DLD1 (cell line): ENCODE measurements at regions not wholly inside any gene's neighbourhood (a gene's known extent, or its start where the extent isn't known, plus 50 kb on each side); places are given as distances from the start of the nearest gene placed in this dataset.

ENCODE experiments used
- in situ Hi-C: cut with HindIII; loops from 2 replicates; pipeline ENCODE4 v1.10.0; 2017; ENCODE audit warnings: low sequenced_read_pairs

DNA sequence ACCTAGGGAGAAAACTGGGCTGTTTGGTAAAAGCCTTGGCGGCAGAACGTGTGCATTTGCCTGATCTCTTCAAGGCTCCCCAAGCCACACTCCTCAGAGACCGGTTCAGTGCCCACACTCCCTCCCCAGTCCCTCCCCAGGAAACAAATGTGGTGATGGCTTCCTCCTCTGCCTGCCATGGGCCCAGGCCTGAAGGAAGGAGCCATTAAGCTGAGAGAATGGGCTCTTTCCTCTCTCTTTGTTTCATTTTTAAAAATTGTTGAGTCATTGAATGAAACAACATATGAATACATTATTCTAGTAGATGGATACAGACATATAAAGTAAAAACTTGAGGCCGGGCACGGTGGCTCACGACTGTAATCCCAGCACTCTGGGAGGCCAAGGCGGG lies 50.6 kb upstream of the YWHAQ start:
- in situ Hi-C loops, result no loop called here

DNA sequence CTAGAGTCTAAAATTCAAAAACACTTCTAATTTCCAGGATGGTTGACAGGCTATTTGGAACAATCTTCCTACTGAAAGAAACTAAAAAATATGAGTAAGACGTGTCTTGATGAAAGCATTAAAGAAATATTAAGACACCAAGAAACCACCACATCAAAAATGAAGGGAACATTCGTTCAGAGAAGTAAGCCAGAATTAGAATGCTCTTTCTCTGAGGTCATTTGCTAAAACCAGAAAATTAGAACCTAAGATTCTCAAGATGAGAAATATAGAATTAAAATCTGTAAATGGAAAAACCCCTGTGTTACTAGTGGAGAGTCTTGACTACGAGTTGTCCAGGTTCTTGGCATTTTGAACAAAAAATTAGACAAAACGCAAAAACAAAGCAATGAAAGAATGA lies 54.8 kb upstream of the YWHAQ start:
- in situ Hi-C loops, result no loop called here

DNA sequence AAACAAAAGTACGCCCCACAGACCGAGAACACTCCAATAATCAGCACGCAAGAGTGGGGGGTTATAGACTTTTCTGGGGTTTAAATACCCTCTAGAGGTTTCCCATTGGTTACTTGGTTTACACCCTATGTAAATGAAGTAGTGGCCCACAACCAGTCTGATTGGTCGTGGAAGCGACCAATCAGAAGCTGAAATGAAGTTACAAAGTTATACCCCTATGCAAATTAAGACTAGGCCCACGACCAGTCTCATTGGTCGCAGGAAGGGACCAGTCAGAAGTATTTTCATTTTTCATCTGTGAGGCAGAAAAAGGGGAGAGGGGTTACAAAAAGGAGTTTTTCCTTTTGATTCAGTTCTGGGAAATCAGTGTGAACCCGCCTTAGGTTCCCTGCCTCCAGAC lies 55.3 kb upstream of the YWHAQ start:
- in situ Hi-C loops, result no loop called here

- in situ Hi-C loops, result loop anchor here (5.0 kb wide), 1 partner anchor 48 kb away; no protein-coding TSS in a partner anchor
Measured at GRCh38 chr2:9690252-9690651, 59.5 kb upstream of the YWHAQ start.

DNA sequence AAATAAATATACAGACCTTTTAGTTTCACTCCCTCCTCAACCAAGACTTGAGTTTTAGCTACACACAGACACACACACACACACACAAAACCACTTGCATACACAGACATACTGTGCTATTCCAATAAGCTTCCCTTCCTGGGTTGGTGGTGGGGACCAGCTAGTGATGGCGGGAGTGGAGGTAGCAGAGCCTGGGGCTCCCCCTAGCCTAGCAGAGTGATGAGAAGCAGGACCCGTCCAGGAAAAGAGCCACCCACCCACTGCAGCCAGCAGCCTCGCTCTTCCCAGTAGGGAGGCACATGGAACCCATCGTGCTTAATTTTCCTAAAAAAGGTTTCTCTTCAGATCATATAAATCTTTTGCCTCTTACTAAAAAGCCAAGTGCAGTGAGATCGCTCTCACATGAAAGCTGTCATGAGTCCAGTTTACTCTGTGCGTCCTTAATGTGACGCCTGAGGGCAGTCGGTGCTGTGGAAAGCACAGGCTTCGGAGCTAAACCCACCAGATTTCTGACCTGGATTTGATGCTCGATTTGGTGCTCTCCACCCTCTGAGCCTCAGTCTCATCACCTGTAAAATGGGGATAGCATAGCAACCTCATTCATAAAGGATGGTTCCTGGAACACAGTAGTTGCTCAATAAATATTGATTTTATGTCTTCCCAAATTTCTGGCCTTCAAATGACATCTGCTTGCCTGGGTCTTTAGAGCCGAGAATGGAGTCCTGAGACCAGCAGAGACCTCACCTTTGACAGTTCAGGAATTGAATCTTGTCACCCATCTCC lies 60.1 kb upstream of the YWHAQ start:
- in situ Hi-C loops, result loop anchor here (5.0 kb wide), 1 partner anchor 49 kb away; no protein-coding TSS in a partner anchor

- in situ Hi-C loops, result loop anchor here (5.0 kb wide), 1 partner anchor 50 kb away; no protein-coding TSS in a partner anchor
Measured at GRCh38 chr2:9692456-9693195, 61.8 kb upstream of the YWHAQ start.

GRCh38 chr2:9693196-9693491 lies 62.3 kb upstream of the YWHAQ start:
- in situ Hi-C loops, result loop anchor here (5.0 kb wide), 1 partner anchor 51 kb away; no protein-coding TSS in a partner anchor

DNA sequence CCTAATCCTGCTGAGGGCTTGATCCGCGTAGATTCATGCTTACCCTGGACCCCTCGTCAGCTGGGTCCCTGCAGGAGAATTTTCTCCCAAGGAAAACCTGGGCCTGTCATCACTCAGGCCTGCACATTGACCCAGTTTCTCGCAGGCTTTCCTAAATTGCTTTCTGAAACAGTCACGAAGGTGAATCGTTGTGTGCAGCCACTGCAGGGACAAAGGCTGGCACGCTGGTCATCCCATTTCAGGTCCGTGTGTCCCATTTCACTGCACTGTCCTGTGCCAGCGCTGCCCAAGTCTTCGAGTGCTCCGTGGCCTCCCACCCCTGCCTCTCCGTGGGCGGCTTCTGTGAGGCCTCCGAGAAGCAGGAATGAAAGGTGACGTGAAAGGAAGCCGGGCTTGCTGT lies 62.8 kb upstream of the YWHAQ start:
- in situ Hi-C loops, result loop anchor here (5.0 kb wide), 1 partner anchor 51 kb away; no protein-coding TSS in a partner anchor

GRCh38 chr2:9694661-9695234 lies 64.0 kb upstream of the YWHAQ start:
- in situ Hi-C loops, result loop anchor here (5.0 kb wide), 1 partner anchor 52 kb away; no protein-coding TSS in a partner anchor

DNA sequence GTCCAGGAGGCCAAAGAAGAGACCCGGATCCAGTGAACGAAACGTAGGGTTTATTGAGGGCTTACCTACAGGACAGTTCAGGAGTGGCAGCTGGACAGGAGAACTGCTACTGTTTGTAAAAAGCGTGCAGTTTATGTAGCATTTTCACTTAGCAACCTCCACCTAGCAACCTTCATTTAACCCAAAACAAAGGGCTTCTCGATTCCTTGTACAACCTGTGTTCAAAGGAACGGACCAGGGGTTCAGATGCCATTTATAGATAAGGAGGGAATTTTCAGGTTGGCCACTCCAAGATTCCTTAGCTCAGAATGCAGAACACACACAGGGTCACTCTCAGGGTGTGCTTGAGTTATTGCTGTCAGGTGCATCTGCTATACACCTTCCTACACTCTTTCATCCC lies 65.1 kb upstream of the YWHAQ start:
- in situ Hi-C loops, result no loop called here

GRCh38 chr2:9696731-9697130 lies 65.9 kb upstream of the YWHAQ start:
- in situ Hi-C loops, result no loop called here

- in situ Hi-C loops, result no loop called here
Measured at GRCh38 chr2:9697909-9698308, 67.1 kb upstream of the YWHAQ start.

GRCh38 chr2:9699139-9700108 lies 68.6 kb upstream of the YWHAQ start:
- in situ Hi-C loops, result no loop called here

- in situ Hi-C loops, result no loop called here
Measured at GRCh38 chr2:9700109-9700495, 69.3 kb upstream of the YWHAQ start.

GRCh38 chr2:9702604-9703084 lies 71.8 kb upstream of the YWHAQ start:
- in situ Hi-C loops, result no loop called here

GRCh38 chr2:9703085-9703678 lies 72.4 kb upstream of the YWHAQ start:
- in situ Hi-C loops, result no loop called here

DNA sequence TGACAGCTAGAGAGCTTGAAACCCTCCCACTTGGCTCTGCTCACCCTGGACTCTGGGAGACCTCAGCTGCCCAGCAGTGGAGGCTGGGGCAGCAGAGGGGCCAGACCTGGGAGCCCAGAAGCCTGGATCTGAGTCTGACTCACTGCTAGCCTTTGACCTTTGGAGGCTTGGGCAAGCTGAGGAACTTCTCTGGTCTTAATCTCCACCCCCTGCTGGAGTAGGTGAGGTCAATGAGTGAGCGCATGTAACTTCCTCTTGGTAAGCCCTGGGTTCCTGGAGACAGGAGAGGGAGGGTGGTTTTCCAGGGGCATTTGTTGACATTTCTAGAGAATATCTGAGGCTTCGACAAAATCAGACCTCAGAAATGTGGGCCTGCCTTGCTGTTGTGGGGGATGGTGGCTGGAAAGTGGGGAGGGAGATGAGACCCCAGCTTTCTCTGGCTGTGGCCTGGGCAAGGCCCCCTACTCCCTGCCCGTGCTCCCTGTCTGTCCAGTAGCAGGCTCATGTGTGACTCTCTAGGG lies 73.0 kb upstream of the YWHAQ start:
- in situ Hi-C loops, result no loop called here

DNA sequence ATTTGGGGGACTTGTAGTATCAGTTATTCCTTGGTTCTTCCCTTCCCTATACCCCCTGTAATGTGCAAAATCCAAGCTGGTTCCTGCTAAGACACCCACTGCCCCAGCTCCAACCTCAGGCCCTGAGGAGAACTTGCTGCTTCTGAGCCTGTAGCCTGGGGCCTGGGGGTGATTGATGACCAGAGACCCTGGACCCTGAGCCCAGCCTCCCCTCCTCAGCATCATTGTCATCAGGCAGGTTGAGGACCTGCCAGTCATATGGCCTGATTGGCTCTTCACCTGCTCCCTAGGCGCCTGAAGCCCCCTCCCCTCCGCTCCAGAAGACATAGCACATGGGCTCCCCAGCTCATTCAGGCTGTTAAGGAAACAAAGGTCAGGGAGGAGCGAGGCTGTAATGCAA lies 73.8 kb upstream of the YWHAQ start:
- in situ Hi-C loops, result no loop called here

DNA sequence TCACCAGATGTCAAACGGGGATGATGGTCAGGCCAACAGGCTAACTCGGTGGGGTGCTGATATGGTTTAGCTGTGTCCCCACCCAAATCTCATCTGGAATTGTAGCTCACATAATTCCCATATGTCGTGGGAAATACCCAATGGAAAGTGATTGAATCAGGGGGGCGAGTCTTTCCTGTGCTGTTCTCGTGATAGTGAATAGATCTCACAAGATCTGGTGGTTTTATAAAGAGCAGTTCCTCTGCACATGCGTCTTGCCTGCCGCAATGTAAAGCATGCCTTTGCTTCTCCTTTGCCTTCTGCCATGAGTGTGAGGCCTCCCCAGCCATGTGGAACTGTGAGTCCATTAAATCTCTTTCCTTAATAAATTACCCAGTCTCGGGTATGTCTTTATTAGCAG lies 74.4 kb upstream of the YWHAQ start:
- in situ Hi-C loops, result no loop called here

DNA sequence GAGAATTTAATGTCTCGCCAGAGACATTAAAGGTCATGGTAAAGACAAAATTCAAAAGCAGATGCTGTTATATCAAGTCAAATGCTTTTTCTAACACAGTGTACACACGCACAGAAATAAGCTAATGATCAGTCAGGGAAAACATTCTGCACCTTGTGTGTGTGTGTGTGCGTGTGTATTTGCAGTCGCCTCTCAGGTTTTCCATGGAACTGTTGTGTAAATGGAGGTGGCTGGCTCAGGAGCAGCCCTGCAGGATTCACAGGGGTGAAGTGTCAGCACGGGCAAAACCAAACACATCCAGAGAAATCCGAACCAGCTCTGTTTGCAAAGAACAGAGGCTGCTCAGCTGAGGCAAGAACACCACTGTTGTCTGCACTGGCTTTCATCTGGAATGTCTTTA lies 76.2 kb upstream of the YWHAQ start:
- in situ Hi-C loops, result no loop called here
